ENCODE measurements at regions not wholly inside any gene's neighbourhood (a gene's known extent, or its start where the extent isn't known, plus 50 kb on each side); places are given as distances from the start of the nearest gene placed in this dataset.

DNA sequence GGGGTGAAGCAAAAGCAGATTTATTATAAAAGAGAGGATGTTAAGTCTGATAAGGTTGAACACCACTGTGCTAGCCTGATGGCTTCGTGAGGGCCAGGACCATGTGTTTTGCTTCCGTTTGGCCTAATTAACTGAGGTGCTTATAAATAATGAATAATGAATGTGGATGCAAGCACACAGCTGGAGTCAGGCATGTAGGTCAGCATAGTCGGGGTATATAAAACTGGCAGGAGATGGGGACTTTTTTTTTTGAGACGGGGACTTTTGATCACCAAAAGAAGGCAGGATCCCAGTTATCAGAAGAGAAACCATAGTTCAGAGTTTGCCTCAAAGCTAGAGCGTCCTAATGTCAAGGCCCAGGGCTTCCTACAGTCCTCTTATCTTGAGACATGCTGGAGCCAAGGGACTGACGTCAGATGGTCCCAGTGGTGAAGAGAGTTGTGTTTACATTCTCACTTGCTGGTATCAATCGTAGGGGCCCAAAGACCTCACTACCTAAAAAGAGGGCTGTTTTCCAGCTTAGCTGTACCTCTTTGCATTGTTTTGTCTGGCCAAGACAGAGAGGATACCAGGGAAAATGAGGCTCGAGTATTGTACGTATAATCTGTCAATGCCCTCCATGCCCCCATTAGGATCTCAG is 50.4 kb downstream of the RTL9 start:
- Histone ChIP-seq H3K9ac (no peak overlapping the region), H3K36me3 (replicated peaks in 1 of 2; ENCODE audit: control insufficient read depth in 1 of 2, insufficient read depth in 2 of 2, low read length in 1 of 2) (no peaks in the 10 kb centered on the region), H4K20me1 (ENCODE audit: insufficient read depth) (no peaks in the 10 kb centered on the region), H2AFZ (ENCODE audit: low read depth) (no peak overlapping the region), H3F3A (replicated peaks; ENCODE audit: insufficient read depth) (no peaks in the 10 kb centered on the region), H3K4me3 (ENCODE audit: low read depth in 2 of 2, low read length in 1 of 2) (no peak overlapping the region), H3K9me2 (no peaks in the 10 kb centered on the region), H3K4me1 (ENCODE audit: control insufficient read depth in 1 of 2, insufficient read depth in 2 of 2, low read depth in 1 of 2, low read length in 1 of 2) (no peaks in the 10 kb centered on the region; a peak in 1 of 4 replicates), H3K27ac (ENCODE audit: low read depth in 2 of 2, low read length in 1 of 2) (no peak overlapping the region), H3K27me3 (ENCODE audit: insufficient read depth) (no peaks in the 10 kb centered on the region), H3K4me2 (no peak overlapping the region), H3K9me3 (no peaks in the 10 kb centered on the region), H3K79me2 (ENCODE audit: insufficient read depth) (no peaks in the 10 kb centered on the region)
- DNase-seq: no peak
- no peak for TF ChIP-seq RCOR1 (IDR thresholded peaks at IDR 0.05; ENCODE audit: low read length)
- TF ChIP-seq FOSL2 (IDR thresholded peaks at IDR 0.05; ENCODE audit: borderline replicate concordance, low read depth): no peak
- TF ChIP-seq SIN3A (IDR thresholded peaks at IDR 0.05; ENCODE audit: borderline replicate concordance, low read depth, low read length): no peak
- TF ChIP-seq, protein P1, sequence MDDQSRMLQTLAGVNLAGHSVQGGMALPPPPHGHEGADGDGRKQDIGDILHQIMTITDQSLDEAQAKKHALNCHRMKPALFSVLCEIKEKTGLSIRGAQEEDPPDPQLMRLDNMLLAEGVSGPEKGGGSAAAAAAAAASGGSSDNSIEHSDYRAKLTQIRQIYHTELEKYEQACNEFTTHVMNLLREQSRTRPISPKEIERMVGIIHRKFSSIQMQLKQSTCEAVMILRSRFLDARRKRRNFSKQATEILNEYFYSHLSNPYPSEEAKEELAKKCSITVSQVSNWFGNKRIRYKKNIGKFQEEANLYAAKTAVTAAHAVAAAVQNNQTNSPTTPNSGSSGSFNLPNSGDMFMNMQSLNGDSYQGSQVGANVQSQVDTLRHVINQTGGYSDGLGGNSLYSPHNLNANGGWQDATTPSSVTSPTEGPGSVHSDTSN (IDR thresholded peaks at IDR 0.05): no peak
- TF ChIP-seq EP300 (IDR thresholded peaks at IDR 0.05; ENCODE audit: borderline replicate concordance in 1 of 2, low read depth in 1 of 2, low read length in 1 of 2): no peak
- TF ChIP-seq, protein P2, sequence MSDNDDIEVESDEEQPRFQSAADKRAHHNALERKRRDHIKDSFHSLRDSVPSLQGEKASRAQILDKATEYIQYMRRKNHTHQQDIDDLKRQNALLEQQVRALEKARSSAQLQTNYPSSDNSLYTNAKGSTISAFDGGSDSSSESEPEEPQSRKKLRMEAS (IDR thresholded peaks at IDR 0.05; ENCODE audit: low read depth): no peak
- TF ChIP-seq POLR2AphosphoS5 (IDR thresholded peaks at IDR 0.05; ENCODE audit: low read depth, low read length): no peak
- no peak for TF ChIP-seq SMC3 (IDR thresholded peaks at IDR 0.05; ENCODE audit: low read depth, low read length)
- TF ChIP-seq, protein P3, sequence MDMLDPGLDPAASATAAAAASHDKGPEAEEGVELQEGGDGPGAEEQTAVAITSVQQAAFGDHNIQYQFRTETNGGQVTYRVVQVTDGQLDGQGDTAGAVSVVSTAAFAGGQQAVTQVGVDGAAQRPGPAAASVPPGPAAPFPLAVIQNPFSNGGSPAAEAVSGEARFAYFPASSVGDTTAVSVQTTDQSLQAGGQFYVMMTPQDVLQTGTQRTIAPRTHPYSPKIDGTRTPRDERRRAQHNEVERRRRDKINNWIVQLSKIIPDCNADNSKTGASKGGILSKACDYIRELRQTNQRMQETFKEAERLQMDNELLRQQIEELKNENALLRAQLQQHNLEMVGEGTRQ (IDR thresholded peaks at IDR 0.05; ENCODE audit: borderline replicate concordance, low read depth, low read length): no peak
- TF ChIP-seq TCF12 (IDR thresholded peaks at IDR 0.05): no peak
- TF ChIP-seq, protein P4, sequence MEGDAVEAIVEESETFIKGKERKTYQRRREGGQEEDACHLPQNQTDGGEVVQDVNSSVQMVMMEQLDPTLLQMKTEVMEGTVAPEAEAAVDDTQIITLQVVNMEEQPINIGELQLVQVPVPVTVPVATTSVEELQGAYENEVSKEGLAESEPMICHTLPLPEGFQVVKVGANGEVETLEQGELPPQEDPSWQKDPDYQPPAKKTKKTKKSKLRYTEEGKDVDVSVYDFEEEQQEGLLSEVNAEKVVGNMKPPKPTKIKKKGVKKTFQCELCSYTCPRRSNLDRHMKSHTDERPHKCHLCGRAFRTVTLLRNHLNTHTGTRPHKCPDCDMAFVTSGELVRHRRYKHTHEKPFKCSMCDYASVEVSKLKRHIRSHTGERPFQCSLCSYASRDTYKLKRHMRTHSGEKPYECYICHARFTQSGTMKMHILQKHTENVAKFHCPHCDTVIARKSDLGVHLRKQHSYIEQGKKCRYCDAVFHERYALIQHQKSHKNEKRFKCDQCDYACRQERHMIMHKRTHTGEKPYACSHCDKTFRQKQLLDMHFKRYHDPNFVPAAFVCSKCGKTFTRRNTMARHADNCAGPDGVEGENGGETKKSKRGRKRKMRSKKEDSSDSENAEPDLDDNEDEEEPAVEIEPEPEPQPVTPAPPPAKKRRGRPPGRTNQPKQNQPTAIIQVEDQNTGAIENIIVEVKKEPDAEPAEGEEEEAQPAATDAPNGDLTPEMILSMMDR (IDR thresholded peaks at IDR 0.05): no peak
- TF ChIP-seq, protein P5, sequence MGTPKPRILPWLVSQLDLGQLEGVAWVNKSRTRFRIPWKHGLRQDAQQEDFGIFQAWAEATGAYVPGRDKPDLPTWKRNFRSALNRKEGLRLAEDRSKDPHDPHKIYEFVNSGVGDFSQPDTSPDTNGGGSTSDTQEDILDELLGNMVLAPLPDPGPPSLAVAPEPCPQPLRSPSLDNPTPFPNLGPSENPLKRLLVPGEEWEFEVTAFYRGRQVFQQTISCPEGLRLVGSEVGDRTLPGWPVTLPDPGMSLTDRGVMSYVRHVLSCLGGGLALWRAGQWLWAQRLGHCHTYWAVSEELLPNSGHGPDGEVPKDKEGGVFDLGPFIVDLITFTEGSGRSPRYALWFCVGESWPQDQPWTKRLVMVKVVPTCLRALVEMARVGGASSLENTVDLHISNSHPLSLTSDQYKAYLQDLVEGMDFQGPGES (IDR thresholded peaks at IDR 0.05; ENCODE audit: low read depth, low read length): no peak
- TF ChIP-seq, protein P6, sequence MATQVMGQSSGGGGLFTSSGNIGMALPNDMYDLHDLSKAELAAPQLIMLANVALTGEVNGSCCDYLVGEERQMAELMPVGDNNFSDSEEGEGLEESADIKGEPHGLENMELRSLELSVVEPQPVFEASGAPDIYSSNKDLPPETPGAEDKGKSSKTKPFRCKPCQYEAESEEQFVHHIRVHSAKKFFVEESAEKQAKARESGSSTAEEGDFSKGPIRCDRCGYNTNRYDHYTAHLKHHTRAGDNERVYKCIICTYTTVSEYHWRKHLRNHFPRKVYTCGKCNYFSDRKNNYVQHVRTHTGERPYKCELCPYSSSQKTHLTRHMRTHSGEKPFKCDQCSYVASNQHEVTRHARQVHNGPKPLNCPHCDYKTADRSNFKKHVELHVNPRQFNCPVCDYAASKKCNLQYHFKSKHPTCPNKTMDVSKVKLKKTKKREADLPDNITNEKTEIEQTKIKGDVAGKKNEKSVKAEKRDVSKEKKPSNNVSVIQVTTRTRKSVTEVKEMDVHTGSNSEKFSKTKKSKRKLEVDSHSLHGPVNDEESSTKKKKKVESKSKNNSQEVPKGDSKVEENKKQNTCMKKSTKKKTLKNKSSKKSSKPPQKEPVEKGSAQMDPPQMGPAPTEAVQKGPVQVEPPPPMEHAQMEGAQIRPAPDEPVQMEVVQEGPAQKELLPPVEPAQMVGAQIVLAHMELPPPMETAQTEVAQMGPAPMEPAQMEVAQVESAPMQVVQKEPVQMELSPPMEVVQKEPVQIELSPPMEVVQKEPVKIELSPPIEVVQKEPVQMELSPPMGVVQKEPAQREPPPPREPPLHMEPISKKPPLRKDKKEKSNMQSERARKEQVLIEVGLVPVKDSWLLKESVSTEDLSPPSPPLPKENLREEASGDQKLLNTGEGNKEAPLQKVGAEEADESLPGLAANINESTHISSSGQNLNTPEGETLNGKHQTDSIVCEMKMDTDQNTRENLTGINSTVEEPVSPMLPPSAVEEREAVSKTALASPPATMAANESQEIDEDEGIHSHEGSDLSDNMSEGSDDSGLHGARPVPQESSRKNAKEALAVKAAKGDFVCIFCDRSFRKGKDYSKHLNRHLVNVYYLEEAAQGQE (IDR thresholded peaks at IDR 0.05; ENCODE audit: low read depth, low read length): no peak
- TF ChIP-seq RFX5 (IDR thresholded peaks at IDR 0.05; ENCODE audit: low read length): no peak
- TF ChIP-seq RAD21 (IDR thresholded peaks at IDR 0.05; ENCODE audit: low read length): no peak
- no peak for TF ChIP-seq GABPA (IDR thresholded peaks at IDR 0.05; ENCODE audit: low read depth)
- TF ChIP-seq CHD2 (IDR thresholded peaks at IDR 0.05; ENCODE audit: low read length, partially characterized antibody): no peak
- ChIA-PET POLR2A (no interaction called here), CTCF (interaction anchor here (0.5 to 14.6 kb wide), 21 partner anchors 8 to 351 kb away, joined by 3 to 315 read pairs (median 4); no protein-coding TSS in a partner anchor)
- 52% methylated on average over 9 of the region's 9 CpGs for WGBS (ENCODE audit: low lambda C conversion rate)
